ENCODE measurements at regions not wholly inside any gene's neighbourhood (a gene's known extent, or its start where the extent isn't known, plus 50 kb on each side); places are given as distances from the start of the nearest gene placed in this dataset.

DNA sequence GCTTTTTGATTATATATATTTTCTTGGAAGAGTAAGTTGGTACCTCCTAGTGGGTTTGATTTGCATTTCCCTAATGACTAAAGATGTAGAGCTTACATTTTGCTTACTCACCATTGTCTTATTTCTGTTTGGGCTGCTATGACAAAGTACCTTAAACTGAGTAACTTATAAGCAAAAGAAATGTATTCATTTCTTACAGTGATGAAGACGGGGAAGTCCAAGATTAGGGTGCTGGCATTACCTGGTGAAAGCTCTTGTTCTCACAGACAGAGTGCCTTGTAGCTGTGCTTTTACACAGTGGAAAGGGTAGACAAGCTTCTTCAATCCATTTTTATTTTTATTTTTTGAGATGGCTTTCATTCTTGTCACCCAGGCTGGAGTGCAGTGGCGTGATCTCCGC, 229.2 kb upstream of the AGA start:
- H3K27me3 Mint-ChIP-seq (ENCODE audit: low read depth) = no peaks in the 10 kb centered on the region
- H3K36me3 Mint-ChIP-seq (ENCODE audit: low read depth) = no peaks in the 10 kb centered on the region
- H3K9me3 Mint-ChIP-seq = no peaks in the 10 kb centered on the region
- peaks cover 2% of the 10 kb centered on the region for H3K4me1 Mint-ChIP-seq (ENCODE audit: low read depth)
- no peak overlapping the region for H3K27ac Mint-ChIP-seq
- no peak overlapping the region for H3K4me3 Mint-ChIP-seq (ENCODE audit: low read depth)
- no peak for DNase-seq (ENCODE audit: low spot score)
- intact Hi-C loops (cut with micrococcal nuclease) = no loop called here

DNA sequence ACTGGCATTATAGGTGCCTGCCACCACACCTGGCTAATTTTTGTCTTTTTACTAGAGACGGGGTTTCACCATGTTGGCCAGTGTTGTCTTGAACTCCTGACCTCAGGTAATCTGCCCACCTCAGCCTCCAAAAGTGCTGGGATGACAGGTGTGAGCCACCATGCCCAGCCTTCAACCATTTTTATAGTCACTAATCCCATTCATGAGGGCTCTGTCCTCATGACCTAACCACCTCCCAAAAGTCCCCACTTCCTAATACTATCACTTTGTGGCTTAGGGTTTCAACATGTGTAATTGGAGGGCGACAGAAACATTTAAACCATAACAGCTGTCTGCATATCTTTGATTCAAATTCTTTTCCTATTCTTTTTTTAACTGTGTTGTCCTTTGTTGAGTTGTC, 229.6 kb upstream of the AGA start:
- Mint-ChIP-seq H3K27ac (no peak overlapping the region), H3K9me3 (no peaks in the 10 kb centered on the region), H3K36me3 (ENCODE audit: low read depth) (no peaks in the 10 kb centered on the region), H3K4me1 (ENCODE audit: low read depth) (peaks cover 2% of the 10 kb centered on the region), H3K4me3 (ENCODE audit: low read depth) (no peak overlapping the region), H3K27me3 (ENCODE audit: low read depth) (no peaks in the 10 kb centered on the region)
- intact Hi-C loops (cut with micrococcal nuclease) = no loop called here
- DNase-seq (ENCODE audit: low spot score) = no peak

DNA sequence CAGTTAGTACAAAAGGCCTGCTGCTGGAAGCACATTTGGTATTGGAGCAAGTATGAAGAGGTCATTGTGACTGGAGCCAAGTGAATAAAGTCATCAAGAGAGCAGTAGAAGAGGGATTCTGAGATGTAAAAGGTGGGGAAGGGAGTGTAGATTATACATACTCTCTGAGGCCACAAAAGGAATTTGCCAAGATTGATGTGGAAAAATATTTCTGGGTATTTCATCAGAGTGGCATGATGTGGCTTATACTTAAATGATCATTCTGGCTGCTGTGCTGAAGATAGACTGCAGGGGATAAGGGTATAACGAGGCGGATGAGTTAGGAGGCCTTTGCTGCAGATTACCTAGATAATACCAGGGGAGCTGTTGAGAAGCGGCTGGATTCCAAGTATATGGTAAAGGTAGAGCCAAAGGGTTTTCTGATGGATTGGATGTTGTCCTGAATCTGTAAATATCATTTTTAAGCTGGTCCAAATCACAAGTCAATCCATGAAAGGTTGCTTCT, 231.8 kb upstream of the AGA start:
- DNase-seq (ENCODE audit: low spot score) = no peak
- Mint-ChIP-seq H3K27ac (no peak overlapping the region), H3K4me1 (ENCODE audit: low read depth) (peaks cover 2% of the 10 kb centered on the region), H3K4me3 (ENCODE audit: low read depth) (no peak overlapping the region), H3K36me3 (ENCODE audit: low read depth) (no peaks in the 10 kb centered on the region), H3K27me3 (ENCODE audit: low read depth) (no peaks in the 10 kb centered on the region), H3K9me3 (no peaks in the 10 kb centered on the region)
- intact Hi-C loops (cut with micrococcal nuclease) = no loop called here

DNA sequence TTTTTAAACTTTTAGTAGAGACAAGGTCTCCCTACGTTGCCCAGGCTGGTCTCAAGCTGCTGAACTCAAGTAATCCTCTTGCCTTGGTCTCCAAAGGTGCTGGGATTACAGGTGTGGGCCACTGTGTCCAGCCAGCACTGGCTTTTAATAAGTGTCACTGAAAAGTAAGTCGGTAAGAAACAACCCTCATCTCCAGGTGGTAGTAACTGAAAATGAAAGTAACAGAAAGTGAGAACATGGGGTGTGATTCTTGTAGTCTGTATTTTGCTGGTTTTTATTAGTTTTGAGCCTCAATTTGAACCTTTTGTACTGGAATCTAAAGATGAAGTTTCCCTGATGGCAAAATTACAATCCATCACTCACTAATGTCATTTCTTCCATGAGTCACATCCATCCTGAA, 238.1 kb upstream of the AGA start:
- DNase-seq (ENCODE audit: low spot score) = no peak
- no peak overlapping the region for H3K4me3 Mint-ChIP-seq (ENCODE audit: low read depth)
- no peaks in the 10 kb centered on the region for H3K27me3 Mint-ChIP-seq (ENCODE audit: low read depth)
- no peaks in the 10 kb centered on the region for H3K9me3 Mint-ChIP-seq
- no peak overlapping the region for H3K27ac Mint-ChIP-seq
- no peaks in the 10 kb centered on the region for H3K36me3 Mint-ChIP-seq (ENCODE audit: low read depth)
- intact Hi-C loops (cut with micrococcal nuclease) = no loop called here
- no peaks in the 10 kb centered on the region for H3K4me1 Mint-ChIP-seq (ENCODE audit: low read depth)

DNA sequence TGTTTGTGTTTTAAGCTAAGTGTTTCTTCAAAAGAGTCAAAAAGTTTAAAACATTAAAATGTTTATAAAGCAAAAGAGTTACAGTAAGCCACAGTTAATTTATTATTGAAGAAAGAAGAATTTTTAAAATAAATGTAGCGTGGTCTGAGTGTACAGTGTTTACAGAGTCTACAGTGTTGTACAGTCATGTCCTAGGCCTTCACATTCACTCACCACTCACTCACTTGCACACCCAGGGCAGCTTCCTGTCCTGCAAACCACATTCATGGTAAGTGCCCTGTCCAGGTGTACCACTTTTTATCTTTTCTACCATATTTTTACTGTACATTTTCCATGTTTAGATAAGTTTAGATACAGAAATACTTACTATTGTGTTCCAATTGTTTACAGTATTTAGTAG, 239.7 kb upstream of the AGA start:
- H3K36me3 Mint-ChIP-seq (ENCODE audit: low read depth) = no peaks in the 10 kb centered on the region
- H3K4me3 Mint-ChIP-seq (ENCODE audit: low read depth) = no peak overlapping the region
- H3K27me3 Mint-ChIP-seq (ENCODE audit: low read depth) = no peaks in the 10 kb centered on the region
- no peak for DNase-seq (ENCODE audit: low spot score)
- H3K9me3 Mint-ChIP-seq = no peaks in the 10 kb centered on the region
- no peaks in the 10 kb centered on the region for H3K4me1 Mint-ChIP-seq (ENCODE audit: low read depth)
- no peak overlapping the region for H3K27ac Mint-ChIP-seq
- intact Hi-C loops (cut with micrococcal nuclease) = no loop called here

DNA sequence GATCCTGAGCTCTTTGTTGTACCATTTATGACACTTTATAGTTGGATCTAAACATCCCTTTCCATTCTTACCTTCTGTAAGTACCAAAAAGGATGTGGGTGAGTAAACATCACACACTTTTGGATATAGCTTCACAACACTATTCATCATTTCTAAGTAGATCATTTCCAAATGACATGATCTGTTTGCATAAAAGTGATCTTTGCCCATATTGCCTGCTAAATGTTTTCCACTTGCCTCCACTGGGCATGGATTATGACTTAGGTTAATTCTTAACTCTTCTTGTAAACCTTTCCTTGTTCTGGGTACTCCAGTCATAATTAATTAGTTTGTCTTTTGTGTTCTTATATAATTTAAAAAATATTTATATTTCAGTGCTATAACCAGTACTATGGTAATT, 244.9 kb upstream of the AGA start:
- H3K27ac Mint-ChIP-seq = no peak overlapping the region
- H3K4me3 Mint-ChIP-seq (ENCODE audit: low read depth) = no peak overlapping the region
- intact Hi-C loops (cut with micrococcal nuclease) = no loop called here
- no peaks in the 10 kb centered on the region for H3K9me3 Mint-ChIP-seq
- no peaks in the 10 kb centered on the region for H3K27me3 Mint-ChIP-seq (ENCODE audit: low read depth)
- no peaks in the 10 kb centered on the region for H3K4me1 Mint-ChIP-seq (ENCODE audit: low read depth)
- no peaks in the 10 kb centered on the region for H3K36me3 Mint-ChIP-seq (ENCODE audit: low read depth)
- no peak for DNase-seq (ENCODE audit: low spot score)

DNA sequence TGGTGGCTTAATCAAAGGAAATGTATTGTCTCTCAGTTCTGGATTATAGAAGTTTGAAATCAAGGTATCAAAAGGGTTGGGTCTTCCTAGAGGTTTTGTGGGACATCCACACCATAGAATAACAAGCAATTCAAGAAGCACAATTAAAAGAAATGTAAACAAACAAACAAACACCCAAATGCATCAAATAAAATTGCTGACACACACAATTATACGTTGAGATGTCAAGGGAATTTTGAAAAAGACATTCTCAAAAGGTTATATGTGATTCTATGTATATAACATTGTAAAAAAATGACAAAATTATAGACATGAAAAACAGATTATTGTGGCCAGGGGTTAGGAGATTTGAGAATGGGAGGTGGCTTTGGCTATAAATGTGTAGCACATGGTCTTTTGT, 250.7 kb upstream of the AGA start:
- Mint-ChIP-seq H3K27me3 (ENCODE audit: low read depth) (no peaks in the 10 kb centered on the region), H3K36me3 (ENCODE audit: low read depth) (no peaks in the 10 kb centered on the region), H3K27ac (no peak overlapping the region), H3K4me3 (ENCODE audit: low read depth) (no peak overlapping the region), H3K4me1 (ENCODE audit: low read depth) (no peaks in the 10 kb centered on the region), H3K9me3 (no peaks in the 10 kb centered on the region)
- DNase-seq (ENCODE audit: low spot score) = no peak
- intact Hi-C loops (cut with micrococcal nuclease) = no loop called here

DNA sequence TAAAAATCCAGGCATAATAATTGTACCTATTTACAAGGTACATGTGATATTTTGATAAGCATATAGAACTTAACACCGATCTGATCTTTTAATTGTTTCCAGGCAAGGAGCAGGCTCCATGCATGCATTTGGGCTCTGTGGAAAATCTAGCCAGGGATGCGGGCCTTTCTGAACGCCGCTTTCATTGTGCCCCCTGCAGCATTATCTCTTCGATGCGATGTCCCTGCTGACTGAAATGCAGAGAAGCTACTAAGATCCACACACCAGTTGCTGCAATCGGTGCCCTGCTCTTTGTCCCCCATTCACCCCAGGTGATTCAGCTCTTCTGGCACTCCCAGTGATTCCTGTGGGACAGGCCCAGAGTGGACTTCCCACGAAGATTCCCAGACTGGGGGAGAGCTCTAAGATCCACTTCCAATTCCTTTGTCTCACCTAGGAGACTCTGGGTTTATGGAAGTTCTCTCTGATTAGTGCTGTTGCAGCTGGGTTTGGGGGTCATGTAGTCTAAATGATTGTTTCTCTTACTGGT, 254.3 kb upstream of the AGA start:
- H3K36me3 Mint-ChIP-seq (ENCODE audit: low read depth) = no peaks in the 10 kb centered on the region
- no peaks in the 10 kb centered on the region for H3K27me3 Mint-ChIP-seq (ENCODE audit: low read depth)
- intact Hi-C loops (cut with micrococcal nuclease) = no loop called here

DNA sequence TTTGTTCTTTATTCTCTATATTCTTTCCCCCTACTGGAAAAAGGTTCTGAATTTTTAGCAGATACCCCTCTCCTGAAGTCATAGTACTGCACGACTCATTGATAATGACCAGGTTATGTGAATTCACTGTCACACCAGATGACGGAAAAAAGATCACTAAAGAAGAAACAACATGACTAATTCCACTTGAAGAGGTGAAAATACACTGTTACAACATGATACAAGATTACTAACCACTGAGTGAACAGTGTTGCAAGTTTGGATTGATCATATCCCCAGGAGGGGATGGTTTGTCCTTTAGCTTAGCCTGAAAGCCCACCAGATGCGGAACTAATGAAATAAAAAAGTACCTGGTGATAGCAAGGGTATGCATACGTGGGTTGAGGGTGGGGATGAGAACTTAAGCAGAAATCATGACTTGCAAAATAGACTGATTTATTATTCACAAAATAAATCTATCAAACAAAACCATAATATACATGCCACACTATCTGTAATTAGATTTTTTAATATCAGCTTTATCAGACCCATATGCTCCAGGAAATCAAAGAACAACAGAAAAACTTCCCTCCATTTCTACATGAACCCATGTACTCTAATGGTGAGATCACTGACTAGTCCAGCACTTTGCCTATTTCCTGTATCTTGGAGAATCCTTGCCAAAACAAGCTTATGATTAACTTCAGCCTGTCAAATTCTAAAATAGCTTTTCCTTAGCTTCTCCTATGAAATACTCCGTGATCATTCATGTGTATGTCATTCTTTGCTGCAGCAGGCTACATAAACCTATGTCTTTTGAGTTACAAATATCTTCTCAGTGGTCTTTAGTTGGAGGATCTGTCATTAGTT, 257.4 kb upstream of the AGA start:
- Mint-ChIP-seq H3K27ac (no peak overlapping the region), H3K36me3 (ENCODE audit: low read depth) (no peaks in the 10 kb centered on the region), H3K4me3 (ENCODE audit: low read depth) (no peak overlapping the region), H3K4me1 (ENCODE audit: low read depth) (no peaks in the 10 kb centered on the region), H3K9me3 (no peaks in the 10 kb centered on the region), H3K27me3 (ENCODE audit: low read depth) (no peaks in the 10 kb centered on the region)
- intact Hi-C loops (cut with micrococcal nuclease) = no loop called here
- no peak for DNase-seq (ENCODE audit: low spot score)

More for the DNA sequence above, 254.3 kb upstream of the AGA start:
- Mint-ChIP-seq H3K4me3 (ENCODE audit: low read depth) (no peak overlapping the region), H3K9me3 (no peaks in the 10 kb centered on the region), H3K4me1 (ENCODE audit: low read depth) (no peaks in the 10 kb centered on the region), H3K27ac (no peak overlapping the region)
- DNase-seq (ENCODE audit: low spot score) = no peak

DNA sequence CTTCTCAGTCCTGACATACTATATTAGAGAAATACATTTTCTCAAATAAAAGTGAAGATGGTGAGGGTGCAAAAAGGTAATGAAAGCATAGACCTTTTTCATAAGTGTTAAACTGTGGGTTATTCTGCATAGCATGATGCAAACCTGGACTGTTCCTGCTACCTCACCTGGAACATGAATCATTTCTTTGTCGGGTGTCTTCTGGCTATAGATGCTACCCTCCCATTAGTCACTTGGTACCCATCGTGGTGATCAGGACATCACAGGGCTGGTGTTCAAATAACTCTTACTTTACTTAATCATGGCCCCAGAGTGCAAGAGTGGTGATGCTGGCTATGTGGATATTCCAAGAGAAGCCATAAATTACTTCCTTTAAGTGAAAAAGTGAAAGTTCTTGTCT, 264.7 kb upstream of the AGA start:
- H3K4me3 Mint-ChIP-seq (ENCODE audit: low read depth) = no peak overlapping the region
- DNase-seq (ENCODE audit: low spot score) = no peak
- H3K36me3 Mint-ChIP-seq (ENCODE audit: low read depth) = no peaks in the 10 kb centered on the region
- H3K4me1 Mint-ChIP-seq (ENCODE audit: low read depth) = no peaks in the 10 kb centered on the region
- no peaks in the 10 kb centered on the region for H3K27me3 Mint-ChIP-seq (ENCODE audit: low read depth)
- intact Hi-C loops (cut with micrococcal nuclease) = no loop called here
- H3K9me3 Mint-ChIP-seq = no peaks in the 10 kb centered on the region
- no peak overlapping the region for H3K27ac Mint-ChIP-seq

DNA sequence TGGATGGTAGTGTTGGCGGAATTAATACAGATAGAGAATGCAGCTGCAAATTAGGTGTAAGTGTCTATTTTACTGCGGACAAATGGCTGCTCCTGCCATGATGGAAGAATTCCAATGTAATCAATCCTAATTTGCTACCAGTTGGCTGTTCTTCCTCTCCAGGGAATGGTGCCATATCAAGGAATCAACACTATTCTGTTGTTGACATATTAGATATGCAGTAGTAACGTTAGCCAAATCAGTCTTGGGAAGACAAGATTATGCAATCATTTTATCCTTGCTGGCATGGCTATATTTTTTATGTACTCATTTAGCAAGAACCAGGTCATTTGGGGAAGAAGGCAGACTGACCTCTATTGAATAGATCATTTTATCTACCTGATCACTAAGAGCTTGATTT, 271.2 kb upstream of the AGA start:
- H3K36me3 Mint-ChIP-seq (ENCODE audit: low read depth) = no peaks in the 10 kb centered on the region
- H3K27ac Mint-ChIP-seq = no peak overlapping the region
- H3K27me3 Mint-ChIP-seq (ENCODE audit: low read depth) = no peaks in the 10 kb centered on the region
- H3K4me3 Mint-ChIP-seq (ENCODE audit: low read depth) = no peak overlapping the region
- intact Hi-C loops (cut with micrococcal nuclease) = no loop called here
- H3K4me1 Mint-ChIP-seq (ENCODE audit: low read depth) = no peaks in the 10 kb centered on the region
- DNase-seq (ENCODE audit: low spot score) = no peak
- H3K9me3 Mint-ChIP-seq = no peaks in the 10 kb centered on the region

DNA sequence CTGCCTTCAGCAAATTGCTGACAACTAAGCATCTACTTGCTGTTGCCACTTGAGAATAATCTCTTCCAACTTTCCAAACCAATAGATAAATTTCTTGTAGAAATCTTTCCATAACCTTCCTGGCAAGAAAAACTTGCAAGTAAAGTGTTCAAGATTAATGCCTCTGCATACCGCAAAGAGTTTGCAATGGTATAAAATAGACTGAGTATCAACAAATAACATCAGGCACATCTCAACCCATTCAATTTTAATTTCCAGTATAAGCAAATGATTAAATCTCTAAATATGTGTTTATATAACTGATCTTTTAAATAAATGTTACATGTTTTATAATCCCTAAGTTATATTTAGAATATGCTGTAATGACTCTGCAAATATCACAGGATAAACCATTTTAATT, 275.2 kb upstream of the AGA start:
- Mint-ChIP-seq H3K4me1 (ENCODE audit: low read depth) (no peaks in the 10 kb centered on the region), H3K9me3 (no peaks in the 10 kb centered on the region), H3K4me3 (ENCODE audit: low read depth) (no peak overlapping the region), H3K36me3 (ENCODE audit: low read depth) (no peaks in the 10 kb centered on the region), H3K27ac (no peak overlapping the region), H3K27me3 (ENCODE audit: low read depth) (no peaks in the 10 kb centered on the region)
- intact Hi-C loops (cut with micrococcal nuclease) = no loop called here
- DNase-seq (ENCODE audit: low spot score) = no peak

DNA sequence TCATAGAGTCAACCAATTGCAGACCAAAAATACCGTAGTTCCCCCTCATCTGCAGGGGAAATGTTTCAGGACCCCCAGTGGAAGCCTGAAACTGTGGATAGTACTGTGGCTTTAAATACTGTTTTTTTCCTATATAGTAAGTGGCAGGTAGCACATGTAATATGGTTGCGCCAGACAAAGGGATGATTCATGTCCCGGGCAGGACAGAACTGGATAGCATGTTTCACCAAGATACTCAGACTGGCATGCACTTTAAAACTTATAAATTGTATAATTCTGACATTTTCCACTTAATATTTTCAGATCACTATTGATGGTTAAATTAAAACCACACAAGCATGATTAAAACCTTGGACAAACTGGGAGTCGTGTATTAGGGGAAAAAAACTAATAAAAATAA, 276.3 kb upstream of the AGA start:
- DNase-seq (ENCODE audit: low spot score) = no peak
- Mint-ChIP-seq H3K27me3 (ENCODE audit: low read depth) (no peaks in the 10 kb centered on the region), H3K36me3 (ENCODE audit: low read depth) (no peaks in the 10 kb centered on the region), H3K4me1 (ENCODE audit: low read depth) (no peaks in the 10 kb centered on the region), H3K27ac (no peak overlapping the region), H3K9me3 (no peaks in the 10 kb centered on the region), H3K4me3 (ENCODE audit: low read depth) (no peak overlapping the region)
- intact Hi-C loops (cut with micrococcal nuclease) = no loop called here

All from activated T-helper 2 cell treated with anti-CD3 and anti-CD28 coated beads, Interferon-gamma antibody, Interleukin-2, Interleukin-4, amounts not matched to agents 10 μg/mL and 5 μg/mL and 100 μg/mL, durations not matched to agents 14 hours and 24 hours and 36 hours (primary cell).